Upper lobe of left lung (tissue), 6 donors: ENCODE measurements at regions not wholly inside any gene's neighbourhood (a gene's known extent, or its start where the extent isn't known, plus 50 kb on each side); places are given as distances from the start of the nearest gene placed in this dataset.

Experiments used
- ATAC-seq, 2 donors: fragments of 200-7000 bp; cut with Tn5 transposase; one replicate each; pipeline ENCODE4 v1.9.1; 2022; ENCODE audit warnings: mild to moderate bottlenecking in 2 of 2, moderate library complexity in 2 of 2; ENCODE audit not compliant: low FRiP score in 2 of 2
- DNase-seq, 2 donors: peaks; one replicate each; pipeline ENCODE4 v3.0.0-alpha.2; 2019 to 2020
- H3K27ac ChIP-seq, 4 donors: fragments of 200-600 bp; sonication (generic); one replicate each; pipeline ENCODE4 v1.5.1; 2016 to 2019
- H3K27me3 ChIP-seq, 4 donors: fragments of 200-600 bp; sonication (generic); one replicate each; pipeline ENCODE4 v1.5.1; 2017 to 2019
- H3K36me3 ChIP-seq, 4 donors: fragments of 200-600 bp; sonication (generic); one replicate each; pipeline ENCODE4 v1.5.1; 2016 to 2019
- H3K4me1 ChIP-seq, 4 donors: fragments of 200-600 bp; sonication (generic); one replicate each; pipeline ENCODE4 v1.5.1; 2018 to 2019
- H3K4me3 ChIP-seq, 4 donors: fragments of 200-600 bp; sonication (generic); one replicate each; pipeline ENCODE4 v1.5.1; 2017 to 2019; ENCODE audit warnings: mild to moderate bottlenecking in 2 of 4, moderate library complexity in 1 of 4
- H3K9me3 ChIP-seq, 4 donors: fragments of 200-600 bp; sonication (generic); one replicate each; pipeline ENCODE4 v1.5.1; 2018 to 2019
- EP300 ChIP-seq, 4 donors: sonication (generic); formaldehyde crosslinking; IDR thresholded peaks; one replicate each; pipeline ENCODE4 v1.5.1; 2017; ENCODE audit warnings: antibody characterized with exemption in 4 of 4, control low read depth in 2 of 4
- POLR2A ChIP-seq, 4 donors: fragments of 450-650 bp; IDR thresholded peaks; one replicate each; pipeline ENCODE4 v1.5.1; 2016 to 2017; ENCODE audit warnings: antibody characterized with exemption in 4 of 4, mild to moderate bottlenecking in 2 of 4
- WGBS, 2 donors: methylation state at CpG; one replicate each; pipeline ENCODE4 v1.1.5; 2017 to 2018; 5-methylcytosine and 5-hydroxymethylcytosine counted together
- small RNA-seq, 4 donors: library from RNA; depleted of rRNA; stranded (forward); fragments of <200 nt; gene quantifications; one replicate each; pipeline ENCODE3, GENCODE V24; 2016
- donor health status: DM: no; HTN: no; CAD: no; lungs with moderate emphysema.
- donor health status: DM: no; HTN: yes; CAD: no; lungs with severe emphysema.

DNA sequence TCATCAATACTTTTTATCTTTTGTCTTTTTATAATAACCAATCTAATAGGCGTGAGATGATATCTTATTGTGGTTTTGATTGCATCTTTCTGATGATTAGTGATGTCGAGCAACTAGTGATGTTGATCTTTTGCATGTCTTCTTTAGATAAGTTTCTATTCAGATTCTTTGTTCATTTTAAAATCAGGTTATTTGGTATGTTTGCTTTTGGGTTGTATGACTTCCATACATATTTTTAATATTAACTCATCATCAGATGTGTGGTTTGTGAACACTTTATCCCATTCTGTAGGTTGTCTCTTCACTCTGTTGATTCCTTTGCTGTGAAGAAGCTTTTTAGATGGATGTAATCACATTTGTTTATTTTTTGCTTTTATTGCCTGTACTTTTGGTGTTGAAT, 295.8 kb downstream of the BCKDHB start:
- no peak for ATAC-seq

More for the DNA sequence above, 295.8 kb downstream of the BCKDHB start:
- 94 to 96% methylated on average over 2 of the region's 2 CpGs for WGBS, 2 donors
- no peak overlapping the region for H3K27ac ChIP-seq
- no peaks in the 10 kb centered on the region for H3K27me3 ChIP-seq
- no peak overlapping the region for H3K4me3 ChIP-seq
- no peaks in the 10 kb centered on the region for H3K36me3 ChIP-seq
- TF ChIP-seq EP300 (IDR thresholded peaks at IDR 0.05), result no peak
- no peak for TF ChIP-seq POLR2A (IDR thresholded peaks at IDR 0.05)
- peaks cover 0 to 7% (median 5%) of the 10 kb centered on the region in 4 donors for H3K9me3 ChIP-seq
- no peaks in the 10 kb centered on the region for H3K4me1 ChIP-seq
- DNase-seq, result no peak

Small RNA genes lying in the stretch of these regions (small RNA-seq; reads per million reads assigned to genes)
- 0 reads per million in 4 donors for gene AL596028.1
- gene RNA5SP210, result 0 reads per million in 4 donors
